GM23248 (cell line): ENCODE measurements at regions not wholly inside any gene's neighbourhood (a gene's known extent, or its start where the extent isn't known, plus 50 kb on each side); places are given as distances from the start of the nearest gene placed in this dataset.

Experiments used
- DNase-seq: peaks from one replicate; pipeline ENCODE4 v3.0.0-alpha.2; 2015
- H2AFZ ChIP-seq: fragments of 200-600 bp; sonication (generic); 2 replicates; pipeline ENCODE4 v1.6.1; 2016; ENCODE audit warnings: antibody characterized with exemption
- H3F3A ChIP-seq: fragments of 200-600 bp; sonication (generic); 2 replicates; pipeline ENCODE4 v1.6.1; 2016; ENCODE audit warnings: mild to moderate bottlenecking, antibody characterized with exemption, mixed run types; ENCODE audit not compliant: insufficient read depth
- H3K27ac ChIP-seq: fragments of 200-600 bp; sonication (generic); 2 replicates; pipeline ENCODE4 v1.5.1; 2016; ENCODE audit warnings: mild to moderate bottlenecking
- H3K27me3 ChIP-seq: fragments of 200-600 bp; sonication (generic); replicated peaks from 2 replicates; pipeline ENCODE4 v1.6.1; 2016; ENCODE audit warnings: mild to moderate bottlenecking; ENCODE audit not compliant: insufficient read depth
- H3K36me3 ChIP-seq: fragments of 200-600 bp; sonication (generic); 2 replicates; pipeline ENCODE4 v1.6.1; 2016; ENCODE audit warnings: low read depth, mild to moderate bottlenecking
- H3K4me1 ChIP-seq: fragments of 200-600 bp; sonication (generic); 2 replicates; pipeline ENCODE4 v1.6.1; 2016; ENCODE audit warnings: mild to moderate bottlenecking; ENCODE audit not compliant: insufficient read depth
- H3K4me2 ChIP-seq: fragments of 200-600 bp; sonication (generic); one replicate; pipeline ENCODE4 v1.6.1; 2016; ENCODE audit warnings: mild to moderate bottlenecking; ENCODE audit not compliant: unreplicated experiment
- H3K4me3 ChIP-seq: fragments of 200-600 bp; sonication (generic); 2 replicates; pipeline ENCODE4 v1.5.1; 2016; ENCODE audit warnings: mild to moderate bottlenecking
- H3K79me2 ChIP-seq: fragments of 200-600 bp; sonication (generic); 2 replicates; pipeline ENCODE4 v1.6.1; 2016; ENCODE audit warnings: mild to moderate bottlenecking; ENCODE audit not compliant: insufficient read depth
- H3K9ac ChIP-seq: fragments of 200-600 bp; sonication (generic); 2 replicates; pipeline ENCODE4 v1.6.1; 2016; ENCODE audit warnings: mild to moderate bottlenecking
- H3K9me2 ChIP-seq: fragments of 200-600 bp; sonication (generic); 2 replicates; pipeline ENCODE4 v1.6.1; 2016; ENCODE audit warnings: mixed run types, mild to moderate bottlenecking, moderate library complexity; ENCODE audit not compliant: insufficient read depth
- H3K9me3 ChIP-seq: fragments of 200-600 bp; sonication (generic); one replicate; pipeline ENCODE4 v1.6.1; 2017; ENCODE audit warnings: low read depth
- H4K20me1 ChIP-seq: fragments of 200-600 bp; sonication (generic); 2 replicates; pipeline ENCODE4 v1.6.0; 2016; ENCODE audit not compliant: insufficient read depth
- EZH2 ChIP-seq: fragments of 200-600 bp; sonication (generic); IDR thresholded peaks from 2 replicates; pipeline ENCODE4 v1.6.1; 2018; ENCODE audit warnings: antibody characterized with exemption, mild to moderate bottlenecking; ENCODE audit not compliant: insufficient read depth, poor library complexity, severe bottlenecking
- EZH2phosphoT487 ChIP-seq: fragments of 200-600 bp; sonication (generic); IDR thresholded peaks from 2 replicates; pipeline ENCODE4 v1.6.1; 2018; ENCODE audit warnings: antibody characterized with exemption, moderate library complexity, mild to moderate bottlenecking, low read depth; ENCODE audit not compliant: insufficient read depth
- WGBS, 2 experiments: methylation state at CpG; one replicate each; pipeline ENCODE4 v1.1.6; 2015 to 2017; ENCODE audit warnings: low lambda C conversion rate in 2 of 2, low coverage in 1 of 2; ENCODE audit errors: missing lambda C conversion rate in 2 of 2; 5-methylcytosine and 5-hydroxymethylcytosine counted together
- in situ Hi-C: fragments of 300-500 bp; cut with MboI; formaldehyde crosslinking; loops from 2 replicates; pipeline ENCODE4 v1.15.0; 2020

- Histone ChIP-seq H3K9ac (no peak overlapping the region), H3K27me3 (no peaks in the 10 kb centered on the region), H3F3A (no peaks in the 10 kb centered on the region), H3K9me3 (no peaks in the 10 kb centered on the region), H3K4me1 (no peaks in the 10 kb centered on the region), H3K27ac (no peak overlapping the region), H2AFZ (no peak overlapping the region), H3K4me3 (no peak overlapping the region), H3K79me2 (no peaks in the 10 kb centered on the region), H3K9me2 (no peaks in the 10 kb centered on the region), H3K36me3 (no peaks in the 10 kb centered on the region), H3K4me2 (no peak overlapping the region), H4K20me1 (no peaks in the 10 kb centered on the region)
- WGBS, 2 experiments = 47 to 51% methylated on average over 3 of the region's 3 CpGs
- TF ChIP-seq EZH2phosphoT487 (no peak), EZH2 (no peak)
- DNase-seq = no peak
- in situ Hi-C loops = no loop called here
Observed at GRCh38 chr7:26547156-26547555, 255.5 kb downstream of the SNX10 start.

GRCh38 chr7:26549281-26549944 is 257.8 kb downstream of the SNX10 start:
- no peak overlapping the region for H3K4me3 ChIP-seq
- 60 to 63% methylated on average over 11 of the region's 11 CpGs for WGBS, 2 experiments
- no peaks in the 10 kb centered on the region for H3K4me1 ChIP-seq
- H3K79me2 ChIP-seq = no peaks in the 10 kb centered on the region
- in situ Hi-C loops = no loop called here
- H3K27ac ChIP-seq = no peak overlapping the region
- H3K9me2 ChIP-seq = no peaks in the 10 kb centered on the region
- H3K4me2 ChIP-seq = no peak overlapping the region
- H3K27me3 ChIP-seq = no peaks in the 10 kb centered on the region
- H3K36me3 ChIP-seq = no peaks in the 10 kb centered on the region
- TF ChIP-seq EZH2phosphoT487 (no peak), EZH2 (no peak)
- no peaks in the 10 kb centered on the region for H4K20me1 ChIP-seq
- no peaks in the 10 kb centered on the region for H3K9me3 ChIP-seq
- no peak overlapping the region for H2AFZ ChIP-seq
- H3F3A ChIP-seq = no peaks in the 10 kb centered on the region
- no peak overlapping the region for H3K9ac ChIP-seq
- DNase-seq = no peak

- Histone ChIP-seq H4K20me1 (no peaks in the 10 kb centered on the region), H3K79me2 (no peaks in the 10 kb centered on the region), H3K9me2 (no peaks in the 10 kb centered on the region), H3K9ac (no peak overlapping the region), H3K4me2 (no peak overlapping the region), H3K27me3 (no peaks in the 10 kb centered on the region), H3F3A (no peaks in the 10 kb centered on the region), H3K9me3 (no peaks in the 10 kb centered on the region), H3K36me3 (no peaks in the 10 kb centered on the region), H3K4me3 (no peak overlapping the region), H3K4me1 (no peaks in the 10 kb centered on the region), H3K27ac (no peak overlapping the region), H2AFZ (no peak overlapping the region)
- TF ChIP-seq EZH2 = no peak
- no peak for TF ChIP-seq EZH2phosphoT487
- in situ Hi-C loops = no loop called here
- no peak for DNase-seq
- 33 to 40% methylated on average over 5 of the region's 5 CpGs for WGBS, 2 experiments
Observed at GRCh38 chr7:26550492-26550891, 258.8 kb downstream of the SNX10 start.

GRCh38 chr7:26551740-26552139 is 260.1 kb downstream of the SNX10 start:
- 73 to 74% methylated on average over 9 of the region's 9 CpGs for WGBS, 2 experiments
- no peak overlapping the region for H3K27ac ChIP-seq
- DNase-seq = no peak
- in situ Hi-C loops = no loop called here
- no peaks in the 10 kb centered on the region for H3K36me3 ChIP-seq
- H3K9me2 ChIP-seq = no peaks in the 10 kb centered on the region
- H2AFZ ChIP-seq = no peak overlapping the region
- no peaks in the 10 kb centered on the region for H3K9me3 ChIP-seq
- no peaks in the 10 kb centered on the region for H3K27me3 ChIP-seq
- H3K4me1 ChIP-seq = no peaks in the 10 kb centered on the region
- H3F3A ChIP-seq = no peaks in the 10 kb centered on the region
- H4K20me1 ChIP-seq = no peaks in the 10 kb centered on the region
- no peak for TF ChIP-seq EZH2phosphoT487
- TF ChIP-seq EZH2 = no peak
- no peaks in the 10 kb centered on the region for H3K79me2 ChIP-seq
- no peak overlapping the region for H3K4me3 ChIP-seq
- H3K9ac ChIP-seq = no peak overlapping the region
- no peak overlapping the region for H3K4me2 ChIP-seq

GRCh38 chr7:26553128-26553527 is 261.5 kb downstream of the SNX10 start:
- DNase-seq = no peak
- Histone ChIP-seq H3K9me3 (no peaks in the 10 kb centered on the region), H3F3A (no peaks in the 10 kb centered on the region), H2AFZ (no peak overlapping the region), H3K4me2 (no peak overlapping the region), H3K27ac (no peak overlapping the region), H3K27me3 (no peaks in the 10 kb centered on the region), H3K79me2 (no peaks in the 10 kb centered on the region), H3K9ac (no peak overlapping the region), H3K4me3 (no peak overlapping the region), H4K20me1 (no peaks in the 10 kb centered on the region), H3K9me2 (no peaks in the 10 kb centered on the region), H3K4me1 (no peaks in the 10 kb centered on the region), H3K36me3 (no peaks in the 10 kb centered on the region)
- in situ Hi-C loops = no loop called here
- WGBS, 2 experiments = 40 to 45% methylated on average over 2 of the region's 2 CpGs
- TF ChIP-seq EZH2phosphoT487 (no peak), EZH2 (no peak)
